ENCODE measurements at regions not wholly inside any gene's neighbourhood (a gene's known extent, or its start where the extent isn't known, plus 50 kb on each side); places are given as distances from the start of the nearest gene placed in this dataset. TPM values are rescaled to one million over a fixed set of nuclear protein-coding genes. Genes with fewer than 3 reads are reported as not detected.

GRCh38 chr15:62992302-62992701, 50.2 kb upstream of the TPM1 start:
- H3K4me1 ChIP-seq (ENCODE audit: insufficient read depth, low read length), result peaks cover 20% of the 10 kb centered on the region
- Mint-ChIP-seq H3K27ac (ENCODE audit: unreplicated experiment) (peak overlapping the region; percentile 9), H3K36me3 (ENCODE audit: low read depth, unreplicated experiment) (no peaks in the 10 kb centered on the region), H3K9me3 (ENCODE audit: unreplicated experiment) (peaks cover 2% of the 10 kb centered on the region), H3K4me3 (ENCODE audit: unreplicated experiment) (no peak overlapping the region), H3K4me1 (ENCODE audit: low read depth, unreplicated experiment) (peaks cover 27% of the 10 kb centered on the region), H3K27me3 (ENCODE audit: low read depth, unreplicated experiment) (no peaks in the 10 kb centered on the region)
- no peak overlapping the region for H2AFZ ChIP-seq (ENCODE audit: low read depth, low read length)
- no peak for FAIRE-seq
- DNase-seq (ENCODE audit: low read depth), result no peak
- H3K4me3 ChIP-seq (ENCODE audit: insufficient read depth, low read depth, low read length), result no peak overlapping the region
- no peak for TF ChIP-seq CTCF (IDR thresholded peaks at IDR 0.05; ENCODE audit: insufficient read depth, low read depth, low read length)
- TF ChIP-seq EZH2 (IDR thresholded peaks at IDR 0.05; ENCODE audit: insufficient read depth, low read length), result no peak
- H3K9me3 ChIP-seq (ENCODE audit: insufficient read depth, low read depth, low read length), result no peaks in the 10 kb centered on the region
- H3K4me2 ChIP-seq (ENCODE audit: low read length), result no peak overlapping the region
- no peak overlapping the region for H3K9ac ChIP-seq (ENCODE audit: low read length)
- no peaks in the 10 kb centered on the region for H3K27me3 ChIP-seq (ENCODE audit: insufficient read depth, low read length)
- H3K36me3 ChIP-seq (ENCODE audit: insufficient read depth, low read length), result no peaks in the 10 kb centered on the region
- no peak overlapping the region for H3K27ac ChIP-seq (ENCODE audit: low read depth, low read length)
- no peaks in the 10 kb centered on the region for H3K79me2 ChIP-seq (ENCODE audit: insufficient read depth, low read length)
- no peaks in the 10 kb centered on the region for H4K20me1 ChIP-seq (ENCODE audit: insufficient read depth, low read length)

Small RNA genes lying in the stretch of these regions (microRNA-seq; reads per million reads assigned to microRNA genes)
- gene MIR190A (163 reads per million, percentile 69 among the genes with 10 or more reads in this experiment), gene MIR6085 (not detected), gene MIR8067 (not detected)
